ENCODE measurements at regions not wholly inside any gene's neighbourhood (a gene's known extent, or its start where the extent isn't known, plus 50 kb on each side); places are given as distances from the start of the nearest gene placed in this dataset.

- Histone ChIP-seq H3K9me2 (replicated peaks; ENCODE audit: insufficient read depth, low read length) (no peaks in the 10 kb centered on the region), H3K9me3 (replicated peaks; ENCODE audit: insufficient read depth, low read length) (no peaks in the 10 kb centered on the region), H3K79me2 (ENCODE audit: low read length) (no peaks in the 10 kb centered on the region), H2AFZ (ENCODE audit: low read length) (no peak overlapping the region), H3K27me3 (replicated peaks; ENCODE audit: insufficient read depth, low read length) (no peaks in the 10 kb centered on the region), H3K36me3 (replicated peaks; ENCODE audit: insufficient read depth, low read length) (no peaks in the 10 kb centered on the region), H4K20me1 (ENCODE audit: insufficient read depth, low read length) (no peaks in the 10 kb centered on the region), H3K4me3 (ENCODE audit: low read length) (no peak overlapping the region), H3F3A (ENCODE audit: insufficient read depth, low read length) (no peaks in the 10 kb centered on the region), H3K4me1 (ENCODE audit: low read length) (no peaks in the 10 kb centered on the region), H3K9ac (ENCODE audit: low read length) (no peak overlapping the region), H3K27ac (ENCODE audit: low read length) (no peak overlapping the region), H3K4me2 (ENCODE audit: low read depth, low read length) (no peak overlapping the region)
- TF ChIP-seq CTCF (IDR thresholded peaks at IDR 0.05; ENCODE audit: low read length): no peak
- no peak for TF ChIP-seq EZH2phosphoT487 (IDR thresholded peaks at IDR 0.05; ENCODE audit: low read length)
- TF ChIP-seq EZH2 (optimal IDR thresholded peaks at IDR 0.05; ENCODE audit: low read depth, low read length): no peak
- DNase-seq: no peak
These were observed 52.5 kb upstream of the SHISA3 start for GRCh38 chr4:42344749-42345148.

GRCh38 chr4:42345962-42346544 is 51.2 kb upstream of the SHISA3 start:
- H3K9me2 ChIP-seq (replicated peaks; ENCODE audit: insufficient read depth, low read length): no peaks in the 10 kb centered on the region
- no peak for DNase-seq
- no peaks in the 10 kb centered on the region for H3F3A ChIP-seq (ENCODE audit: insufficient read depth, low read length)
- H3K36me3 ChIP-seq (replicated peaks; ENCODE audit: insufficient read depth, low read length): no peaks in the 10 kb centered on the region
- no peaks in the 10 kb centered on the region for H3K27me3 ChIP-seq (replicated peaks; ENCODE audit: insufficient read depth, low read length)
- no peaks in the 10 kb centered on the region for H4K20me1 ChIP-seq (ENCODE audit: insufficient read depth, low read length)
- TF ChIP-seq EZH2 (optimal IDR thresholded peaks at IDR 0.05; ENCODE audit: low read depth, low read length) (no peak), EZH2phosphoT487 (IDR thresholded peaks at IDR 0.05; ENCODE audit: low read length) (no peak), CTCF (IDR thresholded peaks at IDR 0.05; ENCODE audit: low read length) (no peak)
- no peak overlapping the region for H3K4me3 ChIP-seq (ENCODE audit: low read length)
- no peak overlapping the region for H2AFZ ChIP-seq (ENCODE audit: low read length)
- no peaks in the 10 kb centered on the region for H3K9me3 ChIP-seq (replicated peaks; ENCODE audit: insufficient read depth, low read length)
- no peaks in the 10 kb centered on the region for H3K4me1 ChIP-seq (ENCODE audit: low read length)
- no peaks in the 10 kb centered on the region for H3K79me2 ChIP-seq (ENCODE audit: low read length)
- H3K9ac ChIP-seq (ENCODE audit: low read length): no peak overlapping the region
- H3K27ac ChIP-seq (ENCODE audit: low read length): no peak overlapping the region
- no peak overlapping the region for H3K4me2 ChIP-seq (ENCODE audit: low read depth, low read length)

- Histone ChIP-seq H3K36me3 (replicated peaks; ENCODE audit: insufficient read depth, low read length) (no peaks in the 10 kb centered on the region), H3K9me2 (replicated peaks; ENCODE audit: insufficient read depth, low read length) (no peaks in the 10 kb centered on the region), H3K27me3 (replicated peaks; ENCODE audit: insufficient read depth, low read length) (no peaks in the 10 kb centered on the region), H3K4me1 (ENCODE audit: low read length) (no peaks in the 10 kb centered on the region), H4K20me1 (ENCODE audit: insufficient read depth, low read length) (no peaks in the 10 kb centered on the region), H3F3A (ENCODE audit: insufficient read depth, low read length) (no peaks in the 10 kb centered on the region), H3K4me3 (ENCODE audit: low read length) (no peak overlapping the region), H3K9me3 (replicated peaks; ENCODE audit: insufficient read depth, low read length) (no peaks in the 10 kb centered on the region), H3K4me2 (ENCODE audit: low read depth, low read length) (no peak overlapping the region), H3K9ac (ENCODE audit: low read length) (no peak overlapping the region), H2AFZ (ENCODE audit: low read length) (no peak overlapping the region), H3K27ac (ENCODE audit: low read length) (no peak overlapping the region), H3K79me2 (ENCODE audit: low read length) (no peaks in the 10 kb centered on the region)
- TF ChIP-seq CTCF (IDR thresholded peaks at IDR 0.05; ENCODE audit: low read length) (no peak), EZH2 (optimal IDR thresholded peaks at IDR 0.05; ENCODE audit: low read depth, low read length) (no peak), EZH2phosphoT487 (IDR thresholded peaks at IDR 0.05; ENCODE audit: low read length) (no peak)
- DNase-seq: no peak
These were observed 50.2 kb upstream of the SHISA3 start for GRCh38 chr4:42347076-42347475.
